WTC11 (cell line): ENCODE measurements at regions not wholly inside any gene's neighbourhood (a gene's known extent, or its start where the extent isn't known, plus 50 kb on each side); places are given as distances from the start of the nearest gene placed in this dataset.

ENCODE experiments used
- AR ChIP-seq: fragments of 250-450 bp; sonication (Bioruptor Pico); IDR thresholded peaks from 2 replicates; pipeline ENCODE4 v1.9.0; 2021; ENCODE audit warnings: mild to moderate bottlenecking
- ATF1 ChIP-seq: sonication (generic); formaldehyde crosslinking; IDR thresholded peaks from 2 replicates; pipeline ENCODE4 v1.8.1; 2023; ENCODE audit warnings: mild to moderate bottlenecking, moderate library complexity, missing genetic modification reagents
- ATF2 ChIP-seq: sonication (generic); formaldehyde crosslinking; IDR thresholded peaks from 2 replicates; pipeline ENCODE4 v1.8.1; 2022; ENCODE audit warnings: low read depth, missing genetic modification reagents, borderline replicate concordance
- CREB1 ChIP-seq: sonication (generic); formaldehyde crosslinking; IDR thresholded peaks from 2 replicates; pipeline ENCODE4 v1.8.0; 2023; ENCODE audit warnings: mild to moderate bottlenecking, missing genetic modification reagents
- CTCF ChIP-seq: fragments of 200-600 bp; IDR thresholded peaks from 2 replicates; pipeline ENCODE4 v1.8.0; 2022; ENCODE audit warnings: antibody characterized with exemption
- ESRRA ChIP-seq: sonication (generic); formaldehyde crosslinking; IDR thresholded peaks from 2 replicates; pipeline ENCODE4 v1.8.1; 2022; ENCODE audit warnings: mild to moderate bottlenecking, missing genetic modification reagents, borderline replicate concordance
- GABPB1 ChIP-seq: sonication (generic); formaldehyde crosslinking; IDR thresholded peaks from 2 replicates; pipeline ENCODE4 v1.8.1; 2023; ENCODE audit warnings: mild to moderate bottlenecking, missing genetic modification reagents
- HMGXB4 ChIP-seq: sonication (generic); formaldehyde crosslinking; IDR thresholded peaks from 2 replicates; pipeline ENCODE4 v1.8.1; 2023; ENCODE audit warnings: mild to moderate bottlenecking, moderate library complexity, missing genetic modification reagents
- JUN ChIP-seq: sonication (generic); formaldehyde crosslinking; IDR thresholded peaks from 2 replicates; pipeline ENCODE4 v1.8.0; 2023; ENCODE audit warnings: mild to moderate bottlenecking, missing genetic modification reagents
- NR3C1 ChIP-seq: sonication (generic); formaldehyde crosslinking; conservative IDR thresholded peaks from 2 replicates; pipeline ENCODE4 v1.8.1; 2023; ENCODE audit warnings: low read depth, mild to moderate bottlenecking, missing genetic modification reagents
- RELA ChIP-seq: sonication (generic); formaldehyde crosslinking; IDR thresholded peaks from 2 replicates; pipeline ENCODE4 v1.8.1; 2022; ENCODE audit warnings: missing genetic modification reagents, mild to moderate bottlenecking, borderline replicate concordance
- RORB ChIP-seq: fragments of 250-450 bp; sonication (Bioruptor Pico); IDR thresholded peaks from 2 replicates; pipeline ENCODE4 v1.9.0; 2021; ENCODE audit warnings: mild to moderate bottlenecking
- SP1 ChIP-seq: sonication (generic); formaldehyde crosslinking; conservative IDR thresholded peaks from 2 replicates; pipeline ENCODE4 v1.8.1; 2022; ENCODE audit warnings: missing genetic modification reagents
- USF2 ChIP-seq: sonication (generic); formaldehyde crosslinking; IDR thresholded peaks from 2 replicates; pipeline ENCODE4 v1.8.1; 2023; ENCODE audit warnings: mild to moderate bottlenecking, missing genetic modification reagents, moderate library complexity

GRCh38 chr1:212531267-212531666 lies 77.3 kb upstream of the ATF3 start:
- TF ChIP-seq CREB1 (CRISPR knock-in tag), result no peak
- no peak for TF ChIP-seq CTCF
- no peak for TF ChIP-seq ESRRA (CRISPR knock-in tag)
- TF ChIP-seq AR (CRISPR knock-in tag), result no peak
- TF ChIP-seq RELA (CRISPR knock-in tag), result no peak
- TF ChIP-seq GABPB1 (CRISPR knock-in tag), result no peak
- no peak for TF ChIP-seq ATF2 (CRISPR knock-in tag)
- TF ChIP-seq RORB (CRISPR knock-in tag), result no peak
- TF ChIP-seq USF2, result no peak
- TF ChIP-seq NR3C1 (CRISPR knock-in tag), result no peak
- TF ChIP-seq HMGXB4 (CRISPR knock-in tag), result no peak
- no peak for TF ChIP-seq ATF1 (CRISPR knock-in tag)
- no peak for TF ChIP-seq SP1
- no peak for TF ChIP-seq JUN
